Neural progenitor cell (in vitro differentiated cells): ENCODE measurements at regions not wholly inside any gene's neighbourhood (a gene's known extent, or its start where the extent isn't known, plus 50 kb on each side); places are given as distances from the start of the nearest gene placed in this dataset.

ENCODE experiments used
- DNase-seq: peaks from one replicate; pipeline ENCODE4 v3.0.0-alpha.2; 2016; ENCODE audit warnings: low spot score
- H2AFZ ChIP-seq: fragments of 200-600 bp; sonication (generic); replicated peaks from 2 replicates; pipeline ENCODE4 v1.6.1; 2016; ENCODE audit warnings: antibody characterized with exemption
- H3F3A ChIP-seq: fragments of 200-600 bp; sonication (generic); 2 replicates; pipeline ENCODE4 v1.6.1; 2016; ENCODE audit warnings: antibody characterized with exemption, low read depth
- H3K27ac ChIP-seq: fragments of 200-600 bp; sonication (generic); 2 replicates; pipeline ENCODE4 v1.5.1; 2016; ENCODE audit warnings: mild to moderate bottlenecking
- H3K27me3 ChIP-seq: fragments of 200-600 bp; sonication (generic); 2 replicates; pipeline ENCODE4 v1.6.1; 2016; ENCODE audit warnings: mild to moderate bottlenecking, moderate library complexity
- H3K36me3 ChIP-seq: fragments of 200-600 bp; sonication (generic); 2 replicates; pipeline ENCODE4 v1.5.1; 2016
- H3K4me1 ChIP-seq: fragments of 200-600 bp; sonication (generic); 2 replicates; pipeline ENCODE4 v1.6.1; 2016; ENCODE audit warnings: mixed run types
- H3K4me2 ChIP-seq: fragments of 200-600 bp; sonication (generic); 2 replicates; pipeline ENCODE4 v1.6.1; 2016
- H3K4me3 ChIP-seq: fragments of 200-600 bp; sonication (generic); 2 replicates; pipeline ENCODE4 v1.5.1; 2016
- H3K79me2 ChIP-seq: fragments of 200-600 bp; sonication (generic); 2 replicates; pipeline ENCODE4 v1.6.1; 2016; ENCODE audit warnings: low read depth
- H3K9ac ChIP-seq: fragments of 200-600 bp; sonication (generic); 2 replicates; pipeline ENCODE4 v1.6.1; 2016
- H3K9me3 ChIP-seq: fragments of 200-600 bp; sonication (generic); 2 replicates; pipeline ENCODE4 v1.5.1; 2016; ENCODE audit warnings: low read depth
- H4K20me1 ChIP-seq: fragments of 200-600 bp; sonication (generic); 2 replicates; pipeline ENCODE4 v1.6.1; 2016; ENCODE audit warnings: low read depth
- H3K27ac Mint-ChIP-seq: 3 replicates; pipeline ENCODE4 v1.8.0; 2021; ENCODE audit warnings: mixed read lengths
- H3K27me3 Mint-ChIP-seq: 2 replicates; pipeline ENCODE4 v1.8.0; 2022; ENCODE audit warnings: low read depth, mild to moderate bottlenecking, inconsistent platforms, moderate library complexity, mixed read lengths; ENCODE audit not compliant: insufficient read depth
- H3K36me3 Mint-ChIP-seq: 3 replicates; pipeline ENCODE4 v1.8.0; 2021; ENCODE audit warnings: mixed read lengths
- H3K4me1 Mint-ChIP-seq: 3 replicates; pipeline ENCODE4 v1.8.0; 2021; ENCODE audit warnings: mixed read lengths
- H3K4me3 Mint-ChIP-seq: 3 replicates; pipeline ENCODE4 v1.8.0; 2021; ENCODE audit warnings: mild to moderate bottlenecking, moderate library complexity, mixed read lengths
- H3K9me3 Mint-ChIP-seq: 3 replicates; pipeline ENCODE4 v1.8.0; 2020; ENCODE audit warnings: mixed read lengths
- CTCF ChIP-seq: fragments of 200-600 bp; sonication (generic); IDR thresholded peaks from 2 replicates; pipeline ENCODE4 v1.5.1; 2017; ENCODE audit warnings: antibody characterized with exemption, mild to moderate bottlenecking
- EZH2 ChIP-seq: fragments of 200-600 bp; sonication (generic); IDR thresholded peaks from 2 replicates; pipeline ENCODE4 v1.6.1; 2017; ENCODE audit warnings: antibody characterized with exemption, mild to moderate bottlenecking, moderate library complexity
- EZH2phosphoT487 ChIP-seq: fragments of 200-600 bp; sonication (generic); IDR thresholded peaks from 2 replicates; pipeline ENCODE4 v1.6.1; 2017; ENCODE audit warnings: antibody characterized with exemption

GRCh38 chr4:92111493-92111892, 192.3 kb upstream of the GRID2 start:
- Mint-ChIP-seq H3K4me3 (no peak overlapping the region), H3K36me3 (no peaks in the 10 kb centered on the region), H3K27ac (no peak overlapping the region), H3K27me3 (peaks cover 2% of the 10 kb centered on the region), H3K9me3 (no peaks in the 10 kb centered on the region), H3K4me1 (no peaks in the 10 kb centered on the region)
- no peaks in the 10 kb centered on the region for H3K36me3 ChIP-seq
- TF ChIP-seq EZH2 (no peak), CTCF (no peak), EZH2phosphoT487 (no peak)
- H3K79me2 ChIP-seq = no peaks in the 10 kb centered on the region
- H3F3A ChIP-seq = no peaks in the 10 kb centered on the region
- H3K27ac ChIP-seq = no peak overlapping the region
- no peaks in the 10 kb centered on the region for H3K27me3 ChIP-seq
- no peak overlapping the region for H3K4me2 ChIP-seq
- DNase-seq = no peak
- H4K20me1 ChIP-seq = no peaks in the 10 kb centered on the region
- no peaks in the 10 kb centered on the region for H3K4me1 ChIP-seq
- no peak overlapping the region for H3K9ac ChIP-seq
- H3K9me3 ChIP-seq = no peaks in the 10 kb centered on the region
- no peak overlapping the region for H2AFZ ChIP-seq
- no peak overlapping the region for H3K4me3 ChIP-seq

- Histone ChIP-seq H3K4me1 (no peaks in the 10 kb centered on the region), H3K27ac (no peak overlapping the region), H3K4me2 (no peak overlapping the region), H3K9ac (no peak overlapping the region), H3K4me3 (no peak overlapping the region), H3F3A (no peaks in the 10 kb centered on the region), H3K27me3 (no peaks in the 10 kb centered on the region), H4K20me1 (no peaks in the 10 kb centered on the region), H3K9me3 (no peaks in the 10 kb centered on the region), H2AFZ (no peak overlapping the region), H3K36me3 (no peaks in the 10 kb centered on the region), H3K79me2 (no peaks in the 10 kb centered on the region)
- no peak overlapping the region for H3K27ac Mint-ChIP-seq
- H3K4me3 Mint-ChIP-seq = no peak overlapping the region
- no peaks in the 10 kb centered on the region for H3K9me3 Mint-ChIP-seq
- no peaks in the 10 kb centered on the region for H3K4me1 Mint-ChIP-seq
- TF ChIP-seq CTCF = no peak
- no peak for TF ChIP-seq EZH2
- TF ChIP-seq EZH2phosphoT487 = no peak
- DNase-seq = no peak
- H3K36me3 Mint-ChIP-seq = no peaks in the 10 kb centered on the region
- peaks cover 2% of the 10 kb centered on the region for H3K27me3 Mint-ChIP-seq
These were observed 191.0 kb upstream of the GRID2 start for GRCh38 chr4:92112805-92113204.

GRCh38 chr4:92120810-92121498, 182.8 kb upstream of the GRID2 start:
- Histone ChIP-seq H3K36me3 (no peaks in the 10 kb centered on the region), H3K27me3 (no peaks in the 10 kb centered on the region), H3K9ac (no peak overlapping the region), H3F3A (no peaks in the 10 kb centered on the region), H3K4me2 (no peak overlapping the region), H4K20me1 (no peaks in the 10 kb centered on the region), H3K79me2 (no peaks in the 10 kb centered on the region), H3K9me3 (no peaks in the 10 kb centered on the region), H2AFZ (no peak overlapping the region), H3K27ac (no peak overlapping the region), H3K4me3 (no peak overlapping the region), H3K4me1 (no peaks in the 10 kb centered on the region)
- TF ChIP-seq EZH2 = no peak
- no peak for TF ChIP-seq EZH2phosphoT487
- no peak for TF ChIP-seq CTCF
- no peaks in the 10 kb centered on the region for H3K27me3 Mint-ChIP-seq
- H3K27ac Mint-ChIP-seq = no peak overlapping the region
- no peak overlapping the region for H3K4me3 Mint-ChIP-seq
- no peaks in the 10 kb centered on the region for H3K36me3 Mint-ChIP-seq
- no peaks in the 10 kb centered on the region for H3K9me3 Mint-ChIP-seq
- DNase-seq = no peak
- no peaks in the 10 kb centered on the region for H3K4me1 Mint-ChIP-seq
